ENCODE measurements at regions not wholly inside any gene's neighbourhood (a gene's known extent, or its start where the extent isn't known, plus 50 kb on each side); places are given as distances from the start of the nearest gene placed in this dataset.

GRCh38 chr6:167426084-167426483, 101.2 kb downstream of the TTLL2 start:
- Histone ChIP-seq H3K4me1 (no peaks in the 10 kb centered on the region), H3K9me3 (no peaks in the 10 kb centered on the region), H3K27me3 (peaks cover 0 to 3% of the 10 kb centered on the region in 2 donors), H3K4me3 (no peak overlapping the region), H3K36me3 (no peaks in the 10 kb centered on the region), H3K27ac (no peak overlapping the region)
- DNase-seq = no peak
- intact Hi-C loops (cut with DNase I; ENCODE audit: low total_unique reads) = no loop called here
- TF ChIP-seq, protein P1, sequence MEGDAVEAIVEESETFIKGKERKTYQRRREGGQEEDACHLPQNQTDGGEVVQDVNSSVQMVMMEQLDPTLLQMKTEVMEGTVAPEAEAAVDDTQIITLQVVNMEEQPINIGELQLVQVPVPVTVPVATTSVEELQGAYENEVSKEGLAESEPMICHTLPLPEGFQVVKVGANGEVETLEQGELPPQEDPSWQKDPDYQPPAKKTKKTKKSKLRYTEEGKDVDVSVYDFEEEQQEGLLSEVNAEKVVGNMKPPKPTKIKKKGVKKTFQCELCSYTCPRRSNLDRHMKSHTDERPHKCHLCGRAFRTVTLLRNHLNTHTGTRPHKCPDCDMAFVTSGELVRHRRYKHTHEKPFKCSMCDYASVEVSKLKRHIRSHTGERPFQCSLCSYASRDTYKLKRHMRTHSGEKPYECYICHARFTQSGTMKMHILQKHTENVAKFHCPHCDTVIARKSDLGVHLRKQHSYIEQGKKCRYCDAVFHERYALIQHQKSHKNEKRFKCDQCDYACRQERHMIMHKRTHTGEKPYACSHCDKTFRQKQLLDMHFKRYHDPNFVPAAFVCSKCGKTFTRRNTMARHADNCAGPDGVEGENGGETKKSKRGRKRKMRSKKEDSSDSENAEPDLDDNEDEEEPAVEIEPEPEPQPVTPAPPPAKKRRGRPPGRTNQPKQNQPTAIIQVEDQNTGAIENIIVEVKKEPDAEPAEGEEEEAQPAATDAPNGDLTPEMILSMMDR (IDR thresholded peaks at IDR 0.05) = no peak

- intact Hi-C loops (cut with DNase I; ENCODE audit: low total_unique reads) = no loop called here
- no peak overlapping the region for H3K27ac ChIP-seq
- no peak overlapping the region for H3K4me3 ChIP-seq
- no peaks in the 10 kb centered on the region for H3K4me1 ChIP-seq
- H3K9me3 ChIP-seq = no peaks in the 10 kb centered on the region
- peaks cover 0 to 3% of the 10 kb centered on the region in 2 donors for H3K27me3 ChIP-seq
- no peak for DNase-seq
- H3K36me3 ChIP-seq = no peaks in the 10 kb centered on the region
- TF ChIP-seq, protein P1 (IDR thresholded peaks at IDR 0.05) = no peak
These were observed 101.8 kb downstream of the TTLL2 start for GRCh38 chr6:167426651-167427050.

DNA sequence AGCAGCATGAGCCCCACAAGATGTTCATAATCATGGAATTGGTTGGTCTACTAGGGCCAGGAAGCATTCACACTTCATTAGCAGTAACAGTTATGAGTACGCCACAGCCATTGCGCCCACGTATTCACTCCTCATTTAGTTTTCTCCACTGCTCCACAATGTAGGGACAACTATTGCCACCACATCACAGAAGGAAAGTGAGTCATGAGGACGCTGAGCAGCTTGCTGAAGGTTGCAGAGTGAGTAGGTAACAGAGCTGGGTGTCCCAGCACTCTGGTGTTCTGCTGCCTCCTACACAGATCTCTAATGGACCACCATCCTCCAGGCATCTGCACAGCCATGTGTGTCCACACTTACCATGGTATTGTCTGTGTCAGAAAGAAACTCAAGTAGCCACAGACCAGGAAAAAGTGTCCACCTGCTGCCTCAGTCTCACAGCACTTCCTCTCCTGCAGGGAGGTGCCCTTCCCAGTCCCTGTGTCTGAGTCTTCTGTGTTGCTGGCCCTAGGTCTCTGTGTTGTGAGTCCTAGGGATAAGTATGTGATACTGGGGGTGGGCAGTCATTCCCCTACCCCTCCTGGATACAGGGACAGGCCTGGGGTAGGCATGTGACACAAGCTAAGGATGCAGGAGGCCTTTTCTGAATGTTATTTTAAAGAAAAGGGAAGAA, 103.9 kb downstream of the TTLL2 start:
- no peaks in the 10 kb centered on the region for H3K9me3 ChIP-seq
- no peaks in the 10 kb centered on the region for H3K4me1 ChIP-seq
- TF ChIP-seq, protein P1 (IDR thresholded peaks at IDR 0.05) = no peak
- H3K36me3 ChIP-seq = no peaks in the 10 kb centered on the region
- intact Hi-C loops (cut with DNase I; ENCODE audit: low total_unique reads) = no loop called here
- H3K4me3 ChIP-seq = no peak overlapping the region
- no peak for DNase-seq
- peaks cover 0 to 3% of the 10 kb centered on the region in 2 donors for H3K27me3 ChIP-seq
- H3K27ac ChIP-seq = no peak overlapping the region

- TF ChIP-seq, protein P1 (IDR thresholded peaks at IDR 0.05) = no peak
- Histone ChIP-seq H3K27ac (no peak overlapping the region), H3K4me1 (no peaks in the 10 kb centered on the region), H3K27me3 (peaks cover 0 to 3% of the 10 kb centered on the region in 2 donors), H3K4me3 (no peak overlapping the region), H3K9me3 (no peaks in the 10 kb centered on the region), H3K36me3 (no peaks in the 10 kb centered on the region)
- intact Hi-C loops (cut with DNase I; ENCODE audit: low total_unique reads) = no loop called here
- no peak for DNase-seq
These were observed 104.5 kb downstream of the TTLL2 start for GRCh38 chr6:167429353-167429752.

DNA sequence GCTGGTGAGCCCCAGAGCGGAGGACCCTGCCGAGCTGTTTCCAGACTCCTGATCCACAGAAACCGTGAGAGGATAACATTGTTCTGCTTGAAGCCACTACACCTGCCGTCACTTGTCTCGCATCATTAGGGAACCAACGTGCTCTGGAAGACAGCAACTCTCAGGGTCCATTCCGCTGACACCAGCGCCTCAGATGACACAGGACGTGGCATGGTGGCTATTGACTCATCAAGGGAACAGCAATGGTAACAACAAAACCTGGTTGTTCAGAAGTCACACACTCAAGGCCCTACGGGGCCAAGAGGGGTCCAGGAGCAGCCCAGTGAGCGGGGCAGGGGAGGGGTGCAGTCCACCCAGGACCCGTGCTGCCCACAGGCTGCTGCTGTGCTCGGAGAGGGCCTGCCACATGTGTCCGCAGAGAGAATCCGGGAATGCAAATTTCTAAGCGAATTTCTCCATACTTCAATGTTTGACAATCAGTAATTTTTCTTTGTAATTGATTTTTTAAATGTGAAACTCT, 110.4 kb downstream of the TTLL2 start:
- no peak overlapping the region for H3K27ac ChIP-seq
- no peaks in the 10 kb centered on the region for H3K4me1 ChIP-seq
- H3K4me3 ChIP-seq = no peak overlapping the region
- no peaks in the 10 kb centered on the region for H3K36me3 ChIP-seq
- TF ChIP-seq, protein P1 (IDR thresholded peaks at IDR 0.05) = no peak
- H3K27me3 ChIP-seq = no peaks in the 10 kb centered on the region
- no peak for DNase-seq
- intact Hi-C loops (cut with DNase I; ENCODE audit: low total_unique reads) = no loop called here
- no peaks in the 10 kb centered on the region for H3K9me3 ChIP-seq
